ENCODE measurements at regions not wholly inside any gene's neighbourhood (a gene's known extent, or its start where the extent isn't known, plus 50 kb on each side); places are given as distances from the start of the nearest gene placed in this dataset.
A peak's percentile ranks its signal among the peaks of the same experiment; 100 is the strongest.

GRCh38 chr13:77829963-77830362 is 88.7 kb downstream of the EDNRB start:
- Mint-ChIP-seq H3K27ac (ENCODE audit: unreplicated experiment) (no peak overlapping the region), H3K4me3 (ENCODE audit: unreplicated experiment) (no peak overlapping the region), H3K4me1 (ENCODE audit: low read depth) (peaks cover 13% of the 10 kb centered on the region), H3K27me3 (ENCODE audit: low read depth) (peaks cover 1% of the 10 kb centered on the region), H3K9me3 (ENCODE audit: low read depth) (no peaks in the 10 kb centered on the region), H3K36me3 (ENCODE audit: low read depth) (no peaks in the 10 kb centered on the region)
- no peak for TF ChIP-seq CTCF (IDR thresholded peaks at IDR 0.05)
- no peak for DNase-seq (ENCODE audit: low spot score)

GRCh38 chr13:77828799-77829198 is 89.8 kb downstream of the EDNRB start:
- Mint-ChIP-seq H3K4me3 (ENCODE audit: unreplicated experiment) (no peak overlapping the region), H3K9me3 (ENCODE audit: low read depth) (no peaks in the 10 kb centered on the region), H3K27me3 (ENCODE audit: low read depth) (peaks cover 1% of the 10 kb centered on the region), H3K36me3 (ENCODE audit: low read depth) (no peaks in the 10 kb centered on the region), H3K27ac (ENCODE audit: unreplicated experiment) (no peak overlapping the region), H3K4me1 (ENCODE audit: low read depth) (peaks cover 13% of the 10 kb centered on the region)
- no peak for TF ChIP-seq CTCF (IDR thresholded peaks at IDR 0.05)
- no peak for DNase-seq (ENCODE audit: low spot score)

GRCh38 chr13:77827332-77827731 is 91.3 kb downstream of the EDNRB start:
- H3K36me3 Mint-ChIP-seq (ENCODE audit: low read depth) = no peaks in the 10 kb centered on the region
- H3K27me3 Mint-ChIP-seq (ENCODE audit: low read depth) = peaks cover 1% of the 10 kb centered on the region
- no peak for DNase-seq (ENCODE audit: low spot score)
- H3K9me3 Mint-ChIP-seq (ENCODE audit: low read depth) = no peaks in the 10 kb centered on the region
- TF ChIP-seq CTCF (IDR thresholded peaks at IDR 0.05) = no peak
- no peak overlapping the region for H3K4me3 Mint-ChIP-seq (ENCODE audit: unreplicated experiment)
- no peak overlapping the region for H3K27ac Mint-ChIP-seq (ENCODE audit: unreplicated experiment)
- peaks cover 4% of the 10 kb centered on the region for H3K4me1 Mint-ChIP-seq (ENCODE audit: low read depth)

GRCh38 chr13:77820431-77821149 is 98.0 kb downstream of the EDNRB start:
- no peaks in the 10 kb centered on the region for H3K9me3 Mint-ChIP-seq (ENCODE audit: low read depth)
- H3K4me1 Mint-ChIP-seq (ENCODE audit: low read depth) = no peaks in the 10 kb centered on the region
- DNase-seq (ENCODE audit: low spot score) = no peak
- H3K36me3 Mint-ChIP-seq (ENCODE audit: low read depth) = no peaks in the 10 kb centered on the region
- H3K27me3 Mint-ChIP-seq (ENCODE audit: low read depth) = peaks cover 7% of the 10 kb centered on the region
- no peak overlapping the region for H3K27ac Mint-ChIP-seq (ENCODE audit: unreplicated experiment)
- TF ChIP-seq CTCF (IDR thresholded peaks at IDR 0.05) = peak; percentile 8
- H3K4me3 Mint-ChIP-seq (ENCODE audit: unreplicated experiment) = no peak overlapping the region

- no peaks in the 10 kb centered on the region for H3K36me3 Mint-ChIP-seq (ENCODE audit: low read depth)
- TF ChIP-seq CTCF (IDR thresholded peaks at IDR 0.05) = no peak
- no peaks in the 10 kb centered on the region for H3K4me1 Mint-ChIP-seq (ENCODE audit: low read depth)
- no peaks in the 10 kb centered on the region for H3K9me3 Mint-ChIP-seq (ENCODE audit: low read depth)
- no peak overlapping the region for H3K4me3 Mint-ChIP-seq (ENCODE audit: unreplicated experiment)
- H3K27me3 Mint-ChIP-seq (ENCODE audit: low read depth) = peaks cover 7% of the 10 kb centered on the region
- no peak overlapping the region for H3K27ac Mint-ChIP-seq (ENCODE audit: unreplicated experiment)
- no peak for DNase-seq (ENCODE audit: low spot score)
Measured at GRCh38 chr13:77817521-77817920, 101.1 kb downstream of the EDNRB start.

Measured in chondrocyte (in vitro differentiated cells).